ENCODE measurements at regions not wholly inside any gene's neighbourhood (a gene's known extent, or its start where the extent isn't known, plus 50 kb on each side); places are given as distances from the start of the nearest gene placed in this dataset.

GRCh38 chr12:24749171-24749570 lies 199.7 kb downstream of the BCAT1 start:
- no peak for TF ChIP-seq CTCF (IDR thresholded peaks at IDR 0.05; ENCODE audit: insufficient read depth, low read depth, low read length)
- no peak for DNase-seq (ENCODE audit: low read depth)
- H3K4me3 ChIP-seq (ENCODE audit: low read depth, low read length): no peak overlapping the region

- DNase-seq (ENCODE audit: low read depth): no peak
- H3K4me3 ChIP-seq (ENCODE audit: low read depth, low read length): no peak overlapping the region
- TF ChIP-seq CTCF (IDR thresholded peaks at IDR 0.05; ENCODE audit: insufficient read depth, low read depth, low read length): no peak
Measured at GRCh38 chr12:24748326-24748725, 200.6 kb downstream of the BCAT1 start.

- no peak for DNase-seq (ENCODE audit: low read depth)
- no peak for TF ChIP-seq CTCF (IDR thresholded peaks at IDR 0.05; ENCODE audit: insufficient read depth, low read depth, low read length)
- no peak overlapping the region for H3K4me3 ChIP-seq (ENCODE audit: low read depth, low read length)
Measured at GRCh38 chr12:24746864-24747263, 202.0 kb downstream of the BCAT1 start.

GRCh38 chr12:24746006-24746671 lies 202.8 kb downstream of the BCAT1 start:
- TF ChIP-seq CTCF (IDR thresholded peaks at IDR 0.05; ENCODE audit: insufficient read depth, low read depth, low read length): no peak
- no peak overlapping the region for H3K4me3 ChIP-seq (ENCODE audit: low read depth, low read length)
- peak; percentile 63 for DNase-seq (ENCODE audit: low read depth)

GRCh38 chr12:24743941-24744793 lies 204.7 kb downstream of the BCAT1 start:
- TF ChIP-seq CTCF (IDR thresholded peaks at IDR 0.05; ENCODE audit: insufficient read depth, low read depth, low read length): no peak
- H3K4me3 ChIP-seq (ENCODE audit: low read depth, low read length): no peak overlapping the region
- peak; percentile 12 for DNase-seq (ENCODE audit: low read depth)

- no peak for DNase-seq (ENCODE audit: low read depth)
- no peak overlapping the region for H3K4me3 ChIP-seq (ENCODE audit: low read depth, low read length)
- TF ChIP-seq CTCF (IDR thresholded peaks at IDR 0.05; ENCODE audit: insufficient read depth, low read depth, low read length): no peak
Measured at GRCh38 chr12:24742378-24742777, 206.5 kb downstream of the BCAT1 start.

Data from fibroblast of villous mesenchyme (primary cell).